ENCODE measurements at regions not wholly inside any gene's neighbourhood (a gene's known extent, or its start where the extent isn't known, plus 50 kb on each side); places are given as distances from the start of the nearest gene placed in this dataset.

DNA sequence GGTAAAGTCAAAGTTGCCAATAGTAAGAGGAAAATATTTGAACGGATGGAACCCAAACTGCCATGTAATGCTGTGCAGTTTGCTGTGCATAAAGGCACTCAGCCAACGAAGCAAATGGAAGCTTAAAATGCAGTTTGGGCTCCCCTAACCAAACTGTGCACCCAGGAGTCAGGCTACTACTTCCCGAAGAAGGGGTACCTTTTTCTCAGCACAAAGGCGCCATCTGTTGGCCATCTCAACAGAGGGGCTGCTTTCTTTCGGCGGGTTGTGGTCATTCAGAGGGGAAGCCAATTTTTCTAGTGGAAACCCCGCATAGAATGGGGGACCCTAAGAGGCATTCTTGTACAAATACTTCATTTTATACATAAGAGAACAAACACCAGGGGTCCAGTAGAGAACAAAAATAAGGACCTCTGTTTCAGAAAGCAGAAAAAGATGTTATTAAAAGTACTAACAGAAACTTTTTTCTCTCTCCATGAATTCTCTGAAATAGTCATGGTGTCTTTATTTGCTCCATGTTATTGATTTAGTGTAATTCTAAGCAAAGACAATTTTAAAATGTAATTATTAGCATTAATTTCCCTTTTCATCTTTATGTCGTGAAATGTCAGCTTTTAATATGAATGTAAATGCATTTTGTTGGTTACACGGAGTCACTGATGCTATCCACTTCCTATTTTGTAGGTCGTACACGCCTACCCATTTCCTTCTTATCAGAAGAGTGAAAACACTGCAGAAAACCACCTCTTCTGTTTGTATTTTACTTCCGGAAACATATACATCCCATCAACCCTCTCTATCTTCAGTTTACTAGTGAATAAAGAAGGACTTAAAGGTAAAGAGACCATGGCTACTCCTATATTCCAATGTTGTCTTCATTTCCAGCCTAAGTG, 453.3 kb downstream of the KCNJ2 start:
- POLR2A ChIA-PET (ENCODE audit: low non-redundant PET) = no interaction called here
- Histone ChIP-seq H3K4me3 (ENCODE audit: low read depth, low read length, poor library complexity, severe bottlenecking) (no peak overlapping the region), H3K9me3 (ENCODE audit: low read depth, low read length, poor library complexity, severe bottlenecking) (no peaks in the 10 kb centered on the region), H3K27me3 (replicated peaks; ENCODE audit: insufficient read depth, low read depth, low read length, poor library complexity) (no peaks in the 10 kb centered on the region), H3K36me3 (ENCODE audit: insufficient read depth, low read length, poor library complexity, severe bottlenecking) (no peaks in the 10 kb centered on the region), H3K27ac (ENCODE audit: low read depth, low read length, poor library complexity, severe bottlenecking) (no peak overlapping the region), H3K4me1 (ENCODE audit: insufficient read depth, low read length, poor library complexity, severe bottlenecking) (no peaks in the 10 kb centered on the region)
- TF ChIP-seq, protein P1, sequence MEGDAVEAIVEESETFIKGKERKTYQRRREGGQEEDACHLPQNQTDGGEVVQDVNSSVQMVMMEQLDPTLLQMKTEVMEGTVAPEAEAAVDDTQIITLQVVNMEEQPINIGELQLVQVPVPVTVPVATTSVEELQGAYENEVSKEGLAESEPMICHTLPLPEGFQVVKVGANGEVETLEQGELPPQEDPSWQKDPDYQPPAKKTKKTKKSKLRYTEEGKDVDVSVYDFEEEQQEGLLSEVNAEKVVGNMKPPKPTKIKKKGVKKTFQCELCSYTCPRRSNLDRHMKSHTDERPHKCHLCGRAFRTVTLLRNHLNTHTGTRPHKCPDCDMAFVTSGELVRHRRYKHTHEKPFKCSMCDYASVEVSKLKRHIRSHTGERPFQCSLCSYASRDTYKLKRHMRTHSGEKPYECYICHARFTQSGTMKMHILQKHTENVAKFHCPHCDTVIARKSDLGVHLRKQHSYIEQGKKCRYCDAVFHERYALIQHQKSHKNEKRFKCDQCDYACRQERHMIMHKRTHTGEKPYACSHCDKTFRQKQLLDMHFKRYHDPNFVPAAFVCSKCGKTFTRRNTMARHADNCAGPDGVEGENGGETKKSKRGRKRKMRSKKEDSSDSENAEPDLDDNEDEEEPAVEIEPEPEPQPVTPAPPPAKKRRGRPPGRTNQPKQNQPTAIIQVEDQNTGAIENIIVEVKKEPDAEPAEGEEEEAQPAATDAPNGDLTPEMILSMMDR (conservative IDR thresholded peaks at IDR 0.05; ENCODE audit: low read depth, low read length) = peak; percentile 78
- TF ChIP-seq EZH2 (IDR thresholded peaks at IDR 0.05; ENCODE audit: borderline replicate concordance, low read depth, low read length, poor library complexity, severe bottlenecking) = no peak
- DNase-seq (ENCODE audit: low spot score) = peak; percentile 62
- intact Hi-C loops (cut with micrococcal nuclease; ENCODE audit: unreplicated experiment) = loop anchor here (1.0 to 5.0 kb wide), 3 partner anchors 475 to 1096 kb away; no protein-coding TSS in a partner anchor
- CTCF ChIA-PET = no interaction called here
- BruUV-seq (replicated peaks) = no TSS peak

DNA sequence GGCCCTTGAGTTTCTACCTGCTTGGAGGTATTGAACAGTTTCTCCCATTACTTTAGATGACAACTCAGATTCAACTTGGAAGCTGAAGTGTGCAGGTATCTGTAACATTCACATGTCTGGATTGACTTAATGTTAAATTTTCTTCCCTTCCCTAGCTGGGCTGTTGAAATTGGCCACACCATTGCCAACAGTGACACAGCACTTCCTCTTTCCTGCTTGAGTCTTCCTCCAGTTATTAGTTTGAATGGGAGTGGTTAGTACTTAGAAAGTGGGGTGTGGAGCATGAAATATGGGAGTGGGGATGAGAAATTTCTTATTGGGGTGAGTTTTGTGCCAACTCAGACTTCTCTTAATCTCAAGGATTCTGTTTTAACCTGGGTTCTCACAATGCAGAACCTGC, 454.9 kb downstream of the KCNJ2 start:
- Histone ChIP-seq H3K27ac (ENCODE audit: low read depth, low read length, poor library complexity, severe bottlenecking) (no peak overlapping the region), H3K4me1 (ENCODE audit: insufficient read depth, low read length, poor library complexity, severe bottlenecking) (no peaks in the 10 kb centered on the region), H3K27me3 (replicated peaks; ENCODE audit: insufficient read depth, low read depth, low read length, poor library complexity) (no peaks in the 10 kb centered on the region), H3K4me3 (ENCODE audit: low read depth, low read length, poor library complexity, severe bottlenecking) (no peak overlapping the region), H3K9me3 (ENCODE audit: low read depth, low read length, poor library complexity, severe bottlenecking) (no peaks in the 10 kb centered on the region), H3K36me3 (ENCODE audit: insufficient read depth, low read length, poor library complexity, severe bottlenecking) (no peaks in the 10 kb centered on the region)
- no TSS peak for BruUV-seq (replicated peaks)
- intact Hi-C loops (cut with micrococcal nuclease; ENCODE audit: unreplicated experiment) = loop anchor here (5.0 kb wide), 2 partner anchors 477 to 1057 kb away; no protein-coding TSS in a partner anchor
- ChIA-PET POLR2A (ENCODE audit: low non-redundant PET) (no interaction called here), CTCF (interaction anchor here (0.6 kb wide), 1 partner anchor 72 kb away, joined by 5 read pairs; no protein-coding TSS in a partner anchor)
- DNase-seq (ENCODE audit: low spot score) = no peak
- no peak for TF ChIP-seq EZH2 (IDR thresholded peaks at IDR 0.05; ENCODE audit: borderline replicate concordance, low read depth, low read length, poor library complexity, severe bottlenecking)
- TF ChIP-seq, protein P1 (conservative IDR thresholded peaks at IDR 0.05; ENCODE audit: low read depth, low read length) = no peak

DNA sequence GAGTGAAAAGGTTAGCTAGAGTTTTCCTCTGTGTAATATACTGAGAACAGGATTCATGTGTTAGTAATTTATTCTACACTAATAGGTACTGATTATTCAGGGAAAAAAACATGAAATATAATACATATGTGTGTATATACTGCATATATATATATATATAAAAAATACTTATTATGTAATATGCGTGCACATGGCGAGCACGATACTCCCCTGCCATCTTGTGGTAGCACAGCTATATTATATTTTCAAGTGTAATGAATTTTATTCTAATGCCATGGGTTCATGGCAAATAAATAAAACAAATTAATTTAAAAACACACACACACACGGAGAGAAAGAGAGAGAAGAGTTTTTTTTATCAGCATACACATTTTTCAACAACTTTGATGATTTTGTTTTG, 460.6 kb downstream of the KCNJ2 start:
- intact Hi-C loops (cut with micrococcal nuclease; ENCODE audit: unreplicated experiment) = no loop called here
- no peak for DNase-seq (ENCODE audit: low spot score)
- no peaks in the 10 kb centered on the region for H3K4me1 ChIP-seq (ENCODE audit: insufficient read depth, low read length, poor library complexity, severe bottlenecking)
- H3K36me3 ChIP-seq (ENCODE audit: insufficient read depth, low read length, poor library complexity, severe bottlenecking) = no peaks in the 10 kb centered on the region
- ChIA-PET POLR2A (ENCODE audit: low non-redundant PET) (no interaction called here), CTCF (interaction anchor here (0.6 to 1.1 kb wide), 3 partner anchors 1061 to 1917 kb away, joined by 3 to 5 read pairs (median 4); no protein-coding TSS in a partner anchor)
- H3K9me3 ChIP-seq (ENCODE audit: low read depth, low read length, poor library complexity, severe bottlenecking) = no peaks in the 10 kb centered on the region
- TF ChIP-seq EZH2 (IDR thresholded peaks at IDR 0.05; ENCODE audit: borderline replicate concordance, low read depth, low read length, poor library complexity, severe bottlenecking) = no peak
- TF ChIP-seq, protein P1 (conservative IDR thresholded peaks at IDR 0.05; ENCODE audit: low read depth, low read length) = peak; percentile 47
- H3K4me3 ChIP-seq (ENCODE audit: low read depth, low read length, poor library complexity, severe bottlenecking) = no peak overlapping the region
- no peak overlapping the region for H3K27ac ChIP-seq (ENCODE audit: low read depth, low read length, poor library complexity, severe bottlenecking)
- no TSS peak for BruUV-seq (replicated peaks)
- H3K27me3 ChIP-seq (replicated peaks; ENCODE audit: insufficient read depth, low read depth, low read length, poor library complexity) = no peaks in the 10 kb centered on the region
